GM21619 (cell line): ENCODE measurements at regions not wholly inside any gene's neighbourhood (a gene's known extent, or its start where the extent isn't known, plus 50 kb on each side); places are given as distances from the start of the nearest gene placed in this dataset.
A peak's percentile ranks its signal among the peaks of the same experiment; 100 is the strongest.

Source experiments
- ATAC-seq: cut with Tn5 transposase; IDR thresholded peaks from one replicate; pipeline ENCODE4 v1.9.1; 2021; ENCODE audit not compliant: unreplicated experiment

GRCh38 chr2:217220228-217221013 lies 360.6 kb upstream of the TNP1 start:
- ATAC-seq: no peak

DNA sequence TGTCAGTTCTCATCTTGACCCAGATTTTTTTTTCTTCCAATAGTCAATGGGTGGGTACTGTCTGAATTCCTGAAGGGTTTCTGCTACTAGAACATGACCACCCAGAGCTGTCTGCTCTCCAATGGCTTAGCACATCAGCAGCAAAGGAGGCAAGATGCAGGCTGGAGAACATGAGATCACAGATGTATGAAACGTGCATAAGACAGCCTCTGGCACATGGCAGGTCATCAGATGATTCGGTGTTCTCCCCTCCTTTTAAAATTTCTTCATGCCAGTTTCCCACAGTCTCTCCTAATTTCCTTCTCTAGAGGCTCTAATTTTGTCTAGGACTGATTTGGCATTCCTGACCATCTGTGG lies 359.3 kb upstream of the TNP1 start:
- no peak for ATAC-seq

GRCh38 chr2:217218269-217219163 lies 358.7 kb upstream of the TNP1 start:
- peak; percentile 52 for ATAC-seq

- ATAC-seq: no peak
Measured at GRCh38 chr2:217216982-217217381, 357.1 kb upstream of the TNP1 start.

DNA sequence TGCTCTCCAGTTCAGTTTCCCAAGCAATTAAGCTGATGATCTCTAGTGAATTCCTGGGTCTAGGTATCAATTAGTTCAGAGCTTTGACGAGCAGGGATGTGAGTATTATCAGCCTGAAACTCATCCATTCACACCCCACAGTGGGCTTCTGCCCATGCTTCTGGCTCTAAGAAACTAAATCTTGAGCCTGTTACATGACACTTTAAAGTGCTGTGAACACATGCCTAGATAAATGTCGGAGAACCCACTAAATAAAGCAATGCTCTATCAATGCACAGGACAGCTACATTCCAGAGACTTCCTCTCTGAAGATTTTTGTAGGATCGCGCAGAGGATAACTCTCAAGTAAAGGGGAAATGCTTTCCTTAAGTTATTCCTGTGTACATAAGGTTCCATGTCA lies 356.5 kb upstream of the TNP1 start:
- ATAC-seq: no peak

GRCh38 chr2:217215877-217216276 lies 356.0 kb upstream of the TNP1 start:
- ATAC-seq: no peak

GRCh38 chr2:217208867-217209266 lies 349.0 kb upstream of the TNP1 start:
- ATAC-seq: no peak

GRCh38 chr2:217207699-217208010 lies 347.8 kb upstream of the TNP1 start:
- no peak for ATAC-seq

- ATAC-seq: no peak
Measured at GRCh38 chr2:217206907-217207698, 347.2 kb upstream of the TNP1 start.

DNA sequence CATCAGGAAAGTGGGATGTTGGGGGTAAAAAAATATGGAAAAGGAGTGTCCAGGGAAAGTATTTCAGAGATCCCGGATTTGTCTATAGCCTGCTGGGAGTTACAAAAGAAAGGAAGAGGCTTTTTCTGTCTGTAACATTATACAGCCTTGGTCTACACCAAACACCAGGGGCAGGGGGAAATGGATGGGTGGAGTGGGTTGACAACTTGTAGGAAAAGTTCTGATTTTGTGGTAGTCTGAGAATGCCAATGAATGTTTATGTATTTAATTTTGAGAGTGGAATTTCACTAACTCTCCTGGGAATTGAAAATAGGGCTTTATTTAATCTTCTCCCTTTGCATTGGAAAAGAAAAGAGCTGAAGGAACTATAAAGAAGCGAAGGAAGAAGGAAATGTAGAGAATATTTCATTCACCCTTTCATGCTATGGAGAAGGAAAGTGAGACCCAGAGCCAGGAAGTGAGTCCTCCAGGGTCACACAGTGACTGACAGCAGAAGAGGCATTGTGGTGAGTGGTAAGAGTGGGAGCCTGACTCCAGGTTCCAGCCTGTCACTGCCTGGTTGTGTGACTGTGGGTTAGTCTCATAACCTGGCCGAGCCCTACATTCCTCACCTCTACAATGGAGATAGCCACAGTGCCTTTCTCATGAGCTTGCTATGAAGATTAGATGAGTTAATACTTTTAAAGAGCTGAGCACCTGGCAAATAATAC lies 346.3 kb upstream of the TNP1 start:
- ATAC-seq: no peak

DNA sequence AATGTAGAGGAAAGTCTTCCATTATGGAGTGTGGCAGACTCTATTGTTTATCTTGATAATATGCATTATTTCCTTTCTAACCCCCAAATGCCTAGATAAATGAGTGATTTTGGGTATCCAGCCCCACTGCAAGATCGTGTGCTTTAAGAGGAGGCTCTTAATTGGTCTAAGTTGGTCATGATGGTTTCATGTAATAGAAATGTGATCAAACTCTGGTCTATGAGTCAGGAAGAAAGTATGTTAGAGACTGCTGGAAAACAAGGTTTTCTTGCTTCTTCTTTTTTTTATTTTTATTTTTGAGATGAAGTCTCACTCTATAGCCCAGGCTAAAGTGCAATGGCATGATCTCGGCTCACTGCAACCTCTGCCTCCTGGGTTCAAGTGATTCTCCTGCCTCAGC lies 344.5 kb upstream of the TNP1 start:
- ATAC-seq: no peak

DNA sequence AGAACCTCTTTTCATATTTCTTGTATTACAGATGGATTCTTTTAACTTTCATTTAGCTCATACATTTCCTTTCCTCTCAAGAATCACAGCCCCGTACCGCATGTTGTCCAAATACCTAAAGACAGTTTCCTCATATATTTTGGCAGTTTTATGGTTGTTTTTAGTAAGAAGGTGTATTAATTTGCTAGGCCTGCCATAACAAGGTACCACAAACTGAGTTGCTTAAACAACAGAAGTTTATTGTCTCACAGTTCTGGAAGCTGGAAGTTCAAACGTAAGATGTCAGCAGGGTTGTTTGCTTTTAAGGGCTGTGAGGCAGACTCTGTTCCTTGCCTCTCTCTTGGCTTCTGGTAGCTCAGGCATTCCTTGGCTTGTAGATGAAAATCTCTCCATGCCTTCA lies 343.2 kb upstream of the TNP1 start:
- ATAC-seq: no peak

DNA sequence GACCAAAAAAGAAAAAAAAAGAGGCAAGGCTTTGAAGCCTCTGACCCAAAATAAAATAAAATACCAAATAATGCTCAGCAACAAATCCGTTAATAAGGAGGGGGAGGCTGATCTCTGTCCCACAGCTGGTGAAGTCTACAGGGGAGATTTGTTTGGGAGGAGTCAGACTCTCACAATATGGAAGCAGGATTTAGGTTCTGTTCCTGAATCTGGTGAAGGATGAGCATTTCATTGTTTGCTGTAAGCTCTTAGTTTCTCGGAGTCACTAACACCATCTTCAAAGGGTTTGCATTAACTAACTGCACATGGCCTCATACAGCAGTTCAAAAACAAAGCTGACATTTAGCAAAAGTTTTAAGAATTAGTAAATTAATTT lies 339.4 kb upstream of the TNP1 start:
- no peak for ATAC-seq

DNA sequence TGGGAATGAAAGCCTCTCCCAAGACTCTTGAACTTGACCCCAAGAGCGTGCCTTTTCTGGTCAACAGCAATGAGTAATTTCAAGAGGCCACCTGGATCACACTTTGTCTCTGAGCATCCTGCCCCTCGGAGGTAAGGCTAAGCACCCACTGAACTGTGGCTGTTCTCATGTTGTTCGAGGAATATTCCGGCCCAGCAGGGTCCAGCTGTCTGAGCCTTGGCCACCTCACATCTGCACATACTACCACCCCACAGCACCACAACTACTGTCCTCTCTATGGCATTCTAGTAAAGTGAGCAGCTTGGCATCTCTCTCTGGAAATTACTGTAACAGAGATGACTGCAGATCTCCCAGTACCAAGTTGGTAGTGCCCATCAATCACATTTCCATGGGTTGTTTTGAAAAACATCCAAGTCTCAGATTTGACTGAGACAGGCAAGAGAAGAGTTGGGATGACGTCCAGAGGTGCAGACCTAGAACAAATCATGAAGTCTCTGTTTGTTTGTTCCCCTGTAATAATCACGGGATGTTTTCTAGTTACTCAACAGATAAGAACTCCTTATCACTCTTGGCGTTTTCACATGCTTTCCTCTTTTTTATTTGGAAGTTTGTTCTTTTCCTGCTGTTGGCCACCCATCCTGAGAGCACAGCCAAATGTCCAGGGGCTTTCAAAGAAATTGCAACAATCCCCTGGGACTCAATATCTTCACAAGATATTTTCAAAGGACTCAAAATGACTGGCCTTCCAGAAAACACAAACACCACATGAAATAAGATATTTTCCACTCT lies 336.0 kb upstream of the TNP1 start:
- no peak for ATAC-seq

- ATAC-seq: no peak
Measured at GRCh38 chr2:217195016-217195415, 335.2 kb upstream of the TNP1 start.

DNA sequence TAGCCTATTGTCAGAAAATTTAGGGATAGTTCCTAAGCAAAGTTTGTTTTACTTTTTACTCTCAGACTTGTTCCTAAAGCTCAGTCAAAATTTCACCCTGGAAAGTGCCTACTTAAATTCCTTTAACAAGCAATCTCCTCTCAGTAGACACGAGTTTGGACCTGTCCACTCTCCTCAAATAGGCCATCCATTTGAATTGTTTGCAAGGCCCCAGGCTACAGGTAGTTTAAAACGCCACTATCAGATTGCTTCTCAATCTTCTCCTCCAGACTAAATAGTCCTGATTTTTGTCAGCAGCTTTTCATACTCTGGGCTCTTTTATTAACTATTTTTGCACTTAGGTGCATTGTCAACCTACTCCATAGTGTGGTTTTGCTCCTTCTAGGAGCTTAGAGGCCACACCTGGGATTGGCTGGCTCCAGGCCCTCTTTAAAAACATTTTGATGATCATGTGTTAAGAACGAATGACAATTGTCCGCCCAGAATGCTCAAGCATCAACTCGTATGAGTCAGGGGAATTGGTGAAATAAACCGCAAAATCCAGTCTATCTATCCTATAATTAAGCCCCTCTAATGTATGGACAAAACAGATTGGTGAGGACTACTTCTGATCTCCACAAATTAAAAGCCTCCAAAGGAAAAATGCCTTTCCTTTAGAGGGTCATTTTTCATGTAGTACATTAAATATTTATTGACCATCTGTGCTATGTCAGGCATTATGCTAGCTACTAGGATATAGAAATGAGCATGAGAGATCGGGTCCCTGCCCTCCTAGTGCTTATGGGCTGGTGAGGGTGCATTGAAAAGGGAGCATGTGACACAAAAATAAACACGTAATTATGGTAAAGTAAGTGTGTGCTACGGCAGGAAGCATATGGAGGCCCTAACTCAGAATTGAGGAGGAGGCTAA lies 333.8 kb upstream of the TNP1 start:
- ATAC-seq: no peak

DNA sequence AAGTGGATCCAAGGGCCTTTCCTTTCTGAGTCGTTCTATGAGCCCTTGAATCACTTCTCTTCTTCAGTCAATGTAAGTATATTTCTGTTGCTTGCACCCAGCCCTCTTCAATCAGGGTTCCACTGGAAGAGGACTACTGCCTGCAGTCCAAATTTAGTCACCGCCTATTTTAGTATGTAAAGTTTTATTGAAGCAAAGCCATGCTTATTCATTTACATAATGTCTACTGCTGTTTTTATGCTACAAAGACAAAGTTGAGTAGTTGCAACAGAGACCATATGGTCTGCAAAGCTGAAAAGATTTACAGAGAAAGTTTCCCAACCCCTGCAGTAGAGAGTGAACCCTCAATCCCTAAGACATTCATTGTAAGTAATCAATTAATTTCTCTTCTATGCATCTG lies 332.5 kb upstream of the TNP1 start:
- ATAC-seq: no peak

GRCh38 chr2:217189747-217190146 lies 329.9 kb upstream of the TNP1 start:
- no peak for ATAC-seq

DNA sequence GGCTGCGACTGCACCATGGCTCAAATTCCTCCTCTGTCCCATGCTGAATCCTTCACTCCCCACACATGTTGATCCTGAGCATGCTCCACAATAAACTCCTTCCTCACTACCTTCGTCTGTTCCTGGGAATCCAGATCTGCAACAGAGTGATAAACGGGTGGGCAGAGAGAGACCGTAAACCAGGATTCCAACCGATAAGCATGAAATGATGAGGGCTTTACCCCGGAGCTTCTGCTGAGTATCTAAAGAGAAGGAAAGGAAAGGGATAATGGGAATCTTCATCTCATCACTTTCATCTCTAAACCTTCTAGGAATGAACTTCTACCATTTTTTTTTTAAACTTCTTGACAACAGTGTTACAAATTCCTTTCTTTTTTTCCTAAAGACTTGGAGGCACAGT lies 329.3 kb upstream of the TNP1 start:
- no peak for ATAC-seq
